Putamen (tissue), 1 donor: ENCODE measurements at regions not wholly inside any gene's neighbourhood (a gene's known extent, or its start where the extent isn't known, plus 50 kb on each side); places are given as distances from the start of the nearest gene placed in this dataset.

Experiments
- DNase-seq: peaks from one replicate; pipeline ENCODE4 v3.0.0-alpha.2; 2016; ENCODE audit warnings: low spot score

DNA sequence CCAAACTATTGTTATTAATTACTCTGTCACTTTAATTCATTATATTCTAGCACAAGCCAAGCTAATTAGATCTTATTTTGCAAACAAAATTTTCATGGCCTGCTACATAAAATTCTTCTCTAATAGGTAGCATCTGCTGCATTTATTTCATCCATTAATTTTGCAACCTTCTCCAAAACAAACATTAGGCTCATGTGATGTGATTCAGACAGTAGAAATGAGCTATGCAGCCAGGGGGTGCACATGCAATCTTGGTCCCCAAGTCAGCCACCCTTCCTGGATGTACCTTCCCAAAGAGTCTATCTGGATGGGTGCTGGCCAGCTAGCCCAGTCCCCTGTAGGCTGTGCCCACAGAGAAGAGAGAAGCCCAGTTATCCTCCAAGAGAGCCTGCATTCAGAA lies 242.1 kb upstream of the OSR1 start:
- DNase-seq: no peak

GRCh38 chr2:19598971-19599370 lies 240.5 kb upstream of the OSR1 start:
- DNase-seq: no peak

- DNase-seq: no peak
Observed at GRCh38 chr2:19592197-19592596, 233.8 kb upstream of the OSR1 start.

DNA sequence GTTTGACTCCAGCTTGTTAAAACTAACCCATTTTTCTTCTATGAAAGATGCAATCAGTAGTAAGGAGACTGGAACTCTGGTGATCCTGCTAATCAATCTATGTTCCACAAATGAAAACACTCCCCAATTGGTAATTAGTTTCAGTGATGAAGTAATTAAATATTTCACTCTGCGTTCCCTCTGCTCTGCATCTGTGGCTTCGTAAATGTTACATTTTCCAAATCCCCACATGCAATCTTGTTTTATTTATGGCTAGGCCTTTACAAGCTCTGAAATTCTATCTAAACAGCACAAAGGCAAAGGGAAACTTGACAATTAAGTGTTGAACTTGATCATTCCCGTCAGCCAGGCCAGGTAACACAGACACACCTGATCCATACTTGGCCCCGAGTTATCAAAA lies 231.4 kb upstream of the OSR1 start:
- DNase-seq: no peak

- DNase-seq: no peak
Observed at GRCh38 chr2:19580830-19581229, 222.4 kb upstream of the OSR1 start.

DNA sequence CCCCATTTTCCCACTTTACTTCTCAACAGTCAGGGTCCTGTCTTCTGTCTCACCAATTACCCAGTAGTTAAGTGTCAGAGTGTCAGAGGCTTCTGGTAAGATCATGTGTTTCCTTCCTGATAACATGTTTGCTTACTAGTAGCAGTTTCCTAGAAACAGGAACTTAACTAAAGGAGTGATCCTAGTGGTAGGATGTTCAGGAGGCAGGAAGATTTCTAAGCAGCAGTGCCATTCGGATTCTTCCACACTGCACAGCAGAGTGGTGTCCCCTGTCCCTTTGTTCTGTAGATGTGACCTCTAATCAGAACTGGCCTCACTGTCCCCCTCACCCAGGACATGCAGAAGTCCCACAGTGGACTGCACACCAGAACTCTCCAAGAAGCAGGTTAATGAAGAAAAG lies 221.8 kb upstream of the OSR1 start:
- DNase-seq: no peak

GRCh38 chr2:19579461-19579860 lies 221.0 kb upstream of the OSR1 start:
- no peak for DNase-seq

- no peak for DNase-seq
Observed at GRCh38 chr2:19577723-19578122, 219.3 kb upstream of the OSR1 start.

DNA sequence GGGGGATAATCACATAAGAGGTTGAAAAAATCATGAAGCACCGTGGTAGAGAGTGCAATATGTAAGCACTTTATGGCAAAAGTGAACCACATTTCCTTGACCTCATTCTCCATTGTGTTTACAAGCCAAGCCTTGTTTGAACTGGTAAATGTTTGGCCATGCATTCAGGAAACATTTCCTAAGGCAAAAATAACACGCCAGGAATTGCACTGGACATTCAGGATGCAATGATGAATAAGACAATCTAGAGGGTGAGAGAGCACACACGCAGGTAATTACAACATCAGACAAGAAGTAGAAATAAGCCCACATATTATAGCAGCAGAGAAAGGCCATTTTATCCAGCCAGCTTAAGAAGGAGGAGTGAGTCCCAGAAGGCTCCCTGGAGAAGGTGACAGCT lies 218.0 kb upstream of the OSR1 start:
- DNase-seq: no peak

DNA sequence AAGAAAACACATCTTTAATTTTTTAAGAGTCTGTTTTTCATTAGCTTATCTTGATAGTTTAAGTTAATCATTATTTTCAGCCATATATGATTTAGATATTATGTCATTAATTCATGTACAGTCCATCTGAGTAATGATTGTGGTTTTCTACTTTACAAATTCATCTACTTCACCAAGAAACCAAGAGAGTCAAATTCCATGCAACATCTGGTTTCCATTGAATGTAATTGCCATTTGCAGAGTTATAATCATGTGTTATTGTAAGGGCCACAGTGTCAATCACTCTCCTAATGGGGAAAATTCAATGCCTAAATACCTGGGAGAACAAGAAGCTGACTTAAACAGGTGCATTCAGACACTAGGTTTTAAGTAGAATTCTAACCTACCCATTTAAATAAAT lies 217.2 kb upstream of the OSR1 start:
- DNase-seq: no peak

GRCh38 chr2:19574778-19575260 lies 216.4 kb upstream of the OSR1 start:
- no peak for DNase-seq

GRCh38 chr2:19573784-19574183 lies 215.4 kb upstream of the OSR1 start:
- DNase-seq: no peak

DNA sequence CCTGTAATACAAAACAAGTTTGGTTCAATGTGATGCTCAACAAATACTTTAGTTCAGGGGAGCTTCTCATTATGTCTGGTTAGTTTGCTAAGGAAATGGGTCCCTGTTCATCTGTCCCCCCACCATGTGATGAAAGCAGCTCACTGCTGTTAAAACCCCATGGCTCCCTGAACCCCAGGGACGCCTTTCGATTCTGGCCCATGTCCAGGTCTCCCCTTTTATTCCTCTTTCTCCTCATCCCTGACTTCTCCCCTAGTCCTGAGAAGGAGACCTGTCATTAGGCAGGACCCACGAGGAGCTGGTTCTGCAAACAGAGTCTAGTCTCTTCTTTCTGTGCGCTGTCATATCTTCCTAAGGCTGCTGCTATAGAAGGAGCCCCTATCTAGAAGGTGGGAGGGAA lies 213.3 kb upstream of the OSR1 start:
- DNase-seq: no peak

- no peak for DNase-seq
Observed at GRCh38 chr2:19569300-19569791, 210.9 kb upstream of the OSR1 start.

GRCh38 chr2:19568809-19569208 lies 210.4 kb upstream of the OSR1 start:
- DNase-seq: no peak

GRCh38 chr2:19560785-19561184 lies 202.4 kb upstream of the OSR1 start:
- no peak for DNase-seq

- DNase-seq: no peak
Observed at GRCh38 chr2:19559596-19560240, 201.3 kb upstream of the OSR1 start.

- no peak for DNase-seq
Observed at GRCh38 chr2:19556648-19557047, 198.2 kb upstream of the OSR1 start.

GRCh38 chr2:19554520-19554919 lies 196.1 kb upstream of the OSR1 start:
- no peak for DNase-seq

DNA sequence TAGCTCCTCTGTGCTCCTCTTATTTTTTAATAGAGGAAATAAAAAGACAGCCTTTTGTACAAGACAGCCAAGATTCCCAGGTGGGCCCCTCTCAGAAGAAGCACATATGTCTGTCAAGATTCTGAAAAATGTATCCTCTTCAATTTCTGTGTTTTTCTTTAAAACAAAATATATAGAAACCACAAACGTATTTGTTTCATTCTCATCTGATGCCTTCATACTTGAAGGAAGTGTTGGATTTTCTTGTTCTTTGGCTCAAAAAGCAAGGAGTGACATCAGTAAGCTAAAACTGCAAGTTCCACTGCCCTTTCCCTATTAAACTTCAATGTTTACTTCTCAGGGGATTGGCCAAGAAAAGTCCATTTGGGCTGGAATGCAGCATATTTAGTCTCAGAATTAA lies 193.8 kb upstream of the OSR1 start:
- DNase-seq: no peak

DNA sequence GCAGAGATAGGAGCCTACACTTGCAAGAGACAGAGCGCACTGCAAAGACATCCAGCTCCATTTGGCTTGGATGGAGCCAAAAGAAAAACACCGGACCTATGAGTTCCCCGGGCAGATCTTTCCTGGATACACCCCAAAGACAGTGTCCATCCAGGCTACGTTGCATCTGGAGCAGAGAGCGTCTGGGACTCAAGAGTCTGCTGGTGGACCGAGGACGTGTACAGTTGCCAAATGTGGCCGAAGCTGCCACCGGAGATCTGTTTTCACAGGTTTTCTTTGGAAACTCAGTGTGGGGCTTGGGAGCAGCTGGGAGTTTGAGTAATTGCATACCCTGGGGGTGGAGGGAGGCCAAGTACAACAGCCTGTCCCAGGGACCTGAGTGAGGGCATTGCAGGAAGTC lies 192.3 kb upstream of the OSR1 start:
- no peak for DNase-seq

- DNase-seq: no peak
Observed at GRCh38 chr2:19549821-19550220, 191.4 kb upstream of the OSR1 start.

DNA sequence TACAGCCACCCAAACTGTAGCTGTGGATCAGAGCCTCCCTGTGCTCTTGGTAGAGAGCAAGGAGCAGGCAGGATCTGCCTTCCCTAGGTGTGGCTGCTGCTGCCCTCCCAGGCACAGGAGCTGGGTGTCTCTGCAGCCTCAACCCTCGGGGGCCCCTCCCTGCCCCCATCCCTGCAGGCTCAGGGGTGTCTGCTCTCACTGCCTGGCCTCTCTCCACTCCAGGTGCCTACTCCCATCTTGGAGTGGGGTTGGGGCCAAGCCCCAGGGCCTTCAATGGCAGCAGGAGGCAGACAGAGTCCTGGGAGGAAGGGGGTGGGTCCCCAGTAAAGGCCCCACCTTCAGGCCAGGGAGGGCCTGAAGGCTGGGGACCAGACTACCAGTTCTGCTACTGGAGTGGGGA lies 189.7 kb upstream of the OSR1 start:
- DNase-seq: no peak

GRCh38 chr2:19547321-19547720 lies 188.9 kb upstream of the OSR1 start:
- no peak for DNase-seq
